ENCODE measurements at regions not wholly inside any gene's neighbourhood (a gene's known extent, or its start where the extent isn't known, plus 50 kb on each side); places are given as distances from the start of the nearest gene placed in this dataset.

GRCh38 chr4:60452266-60452665 is 747.9 kb upstream of the ADGRL3 start:
- H3K36me3 ChIP-seq (ENCODE audit: insufficient read depth, low read length, poor library complexity, severe bottlenecking) = no peaks in the 10 kb centered on the region
- no peaks in the 10 kb centered on the region for H3K27me3 ChIP-seq (replicated peaks; ENCODE audit: insufficient read depth, low read depth, low read length, poor library complexity)
- intact Hi-C loops (cut with micrococcal nuclease; ENCODE audit: unreplicated experiment) = no loop called here
- no peak overlapping the region for H3K27ac ChIP-seq (ENCODE audit: low read depth, low read length, poor library complexity, severe bottlenecking)
- H3K4me3 ChIP-seq (ENCODE audit: low read depth, low read length, poor library complexity, severe bottlenecking) = no peak overlapping the region
- no TSS peak for BruUV-seq (replicated peaks)
- TF ChIP-seq CTCF (conservative IDR thresholded peaks at IDR 0.05; ENCODE audit: low read depth, low read length) (no peak), EZH2 (IDR thresholded peaks at IDR 0.05; ENCODE audit: borderline replicate concordance, low read depth, low read length, poor library complexity, severe bottlenecking) (no peak)
- no peaks in the 10 kb centered on the region for H3K9me3 ChIP-seq (ENCODE audit: low read depth, low read length, poor library complexity, severe bottlenecking)
- CTCF ChIA-PET = no interaction called here
- no peaks in the 10 kb centered on the region for H3K4me1 ChIP-seq (ENCODE audit: insufficient read depth, low read length, poor library complexity, severe bottlenecking)
- DNase-seq (ENCODE audit: low spot score) = no peak
- POLR2A ChIA-PET (ENCODE audit: low non-redundant PET) = no interaction called here

GRCh38 chr4:60455380-60455779 is 744.7 kb upstream of the ADGRL3 start:
- no TSS peak for BruUV-seq (replicated peaks)
- Histone ChIP-seq H3K36me3 (ENCODE audit: insufficient read depth, low read length, poor library complexity, severe bottlenecking) (no peaks in the 10 kb centered on the region), H3K9me3 (ENCODE audit: low read depth, low read length, poor library complexity, severe bottlenecking) (no peaks in the 10 kb centered on the region), H3K4me3 (ENCODE audit: low read depth, low read length, poor library complexity, severe bottlenecking) (no peak overlapping the region), H3K4me1 (ENCODE audit: insufficient read depth, low read length, poor library complexity, severe bottlenecking) (no peaks in the 10 kb centered on the region), H3K27me3 (replicated peaks; ENCODE audit: insufficient read depth, low read depth, low read length, poor library complexity) (no peaks in the 10 kb centered on the region), H3K27ac (ENCODE audit: low read depth, low read length, poor library complexity, severe bottlenecking) (no peak overlapping the region)
- intact Hi-C loops (cut with micrococcal nuclease; ENCODE audit: unreplicated experiment) = no loop called here
- no peak for TF ChIP-seq CTCF (conservative IDR thresholded peaks at IDR 0.05; ENCODE audit: low read depth, low read length)
- TF ChIP-seq EZH2 (IDR thresholded peaks at IDR 0.05; ENCODE audit: borderline replicate concordance, low read depth, low read length, poor library complexity, severe bottlenecking) = no peak
- POLR2A ChIA-PET (ENCODE audit: low non-redundant PET) = no interaction called here
- DNase-seq (ENCODE audit: low spot score) = no peak
- CTCF ChIA-PET = no interaction called here

GRCh38 chr4:60461551-60461950 is 738.6 kb upstream of the ADGRL3 start:
- ChIA-PET CTCF (no interaction called here), POLR2A (ENCODE audit: low non-redundant PET) (no interaction called here)
- Histone ChIP-seq H3K27ac (ENCODE audit: low read depth, low read length, poor library complexity, severe bottlenecking) (no peak overlapping the region), H3K27me3 (replicated peaks; ENCODE audit: insufficient read depth, low read depth, low read length, poor library complexity) (no peaks in the 10 kb centered on the region), H3K4me1 (ENCODE audit: insufficient read depth, low read length, poor library complexity, severe bottlenecking) (no peaks in the 10 kb centered on the region), H3K36me3 (ENCODE audit: insufficient read depth, low read length, poor library complexity, severe bottlenecking) (no peaks in the 10 kb centered on the region), H3K9me3 (ENCODE audit: low read depth, low read length, poor library complexity, severe bottlenecking) (no peaks in the 10 kb centered on the region), H3K4me3 (ENCODE audit: low read depth, low read length, poor library complexity, severe bottlenecking) (no peak overlapping the region)
- intact Hi-C loops (cut with micrococcal nuclease; ENCODE audit: unreplicated experiment) = no loop called here
- no TSS peak for BruUV-seq (replicated peaks)
- DNase-seq (ENCODE audit: low spot score) = no peak
- TF ChIP-seq EZH2 (IDR thresholded peaks at IDR 0.05; ENCODE audit: borderline replicate concordance, low read depth, low read length, poor library complexity, severe bottlenecking) = no peak
- no peak for TF ChIP-seq CTCF (conservative IDR thresholded peaks at IDR 0.05; ENCODE audit: low read depth, low read length)
